SK-N-SH treated with all-trans-retinoic acid at 6 μM for 48 hours (cell line): ENCODE measurements at regions not wholly inside any gene's neighbourhood (a gene's known extent, or its start where the extent isn't known, plus 50 kb on each side); places are given as distances from the start of the nearest gene placed in this dataset.

Experiments used
- CREB5 ChIP-seq: fragments of 250-450 bp; sonication (Bioruptor Pico); IDR thresholded peaks from 2 replicates; pipeline ENCODE4 v1.5.1; 2020; ENCODE audit warnings: low read depth, mild to moderate bottlenecking, moderate library complexity
- PATZ1 ChIP-seq: fragments of 250-450 bp; sonication (Bioruptor Pico); IDR thresholded peaks from 2 replicates; pipeline ENCODE4 v1.8.0; 2020; ENCODE audit warnings: mild to moderate bottlenecking, moderate library complexity, borderline replicate concordance
- POU6F1 ChIP-seq: fragments of 250-450 bp; sonication (Bioruptor Pico); IDR thresholded peaks from 2 replicates; pipeline ENCODE4 v1.8.0; 2021; ENCODE audit warnings: low read depth, mild to moderate bottlenecking, moderate library complexity, borderline replicate concordance
- RARB ChIP-seq: fragments of 250-450 bp; sonication (Bioruptor Pico); IDR thresholded peaks from 2 replicates; pipeline ENCODE4 v1.8.0; 2021; ENCODE audit warnings: mild to moderate bottlenecking, moderate library complexity
- ZNF8 ChIP-seq: fragments of 450-650 bp; formaldehyde crosslinking; IDR thresholded peaks from 2 replicates; pipeline ENCODE4 v1.5.0; 2020; ENCODE audit warnings: mild to moderate bottlenecking, moderate library complexity

DNA sequence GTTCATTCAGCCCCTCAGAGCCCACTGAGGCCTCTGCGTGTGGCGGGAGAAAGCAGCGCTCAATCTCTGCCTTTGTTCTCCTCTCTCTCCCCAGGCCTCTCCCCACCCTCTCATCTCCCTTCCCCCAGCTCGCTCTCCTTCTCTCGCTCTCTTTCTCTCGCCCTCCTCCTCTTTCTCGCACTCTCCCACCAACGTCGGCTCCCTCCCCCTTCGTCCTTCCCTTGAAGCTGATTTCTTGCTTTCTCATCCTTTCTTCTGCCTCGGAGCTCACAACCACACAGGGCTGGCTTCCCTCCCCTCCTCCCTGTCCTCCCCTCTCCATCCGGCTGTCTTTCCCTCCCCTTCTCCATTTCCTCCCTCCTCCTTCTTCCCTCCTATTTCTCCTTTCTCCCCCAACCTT is 96.4 kb downstream of the LRRC74A start:
- TF ChIP-seq ZNF8 (CRISPR knock-in tag) (no peak), POU6F1 (no peak), RARB (CRISPR knock-in tag) (no peak), CREB5 (no peak), PATZ1 (CRISPR knock-in tag) (no peak)
